ENCODE measurements at regions not wholly inside any gene's neighbourhood (a gene's known extent, or its start where the extent isn't known, plus 50 kb on each side); places are given as distances from the start of the nearest gene placed in this dataset.

GRCh38 chr11:82229341-82229740 lies 504.3 kb downstream of the FAM181B start:
- Histone ChIP-seq H3K4me3 (ENCODE audit: low read depth, low read length) (no peak overlapping the region), H3K27me3 (ENCODE audit: control insufficient read depth, insufficient read depth, low read length) (no peaks in the 10 kb centered on the region), H3K36me3 (ENCODE audit: control insufficient read depth, insufficient read depth, low read length) (no peaks in the 10 kb centered on the region)
- DNase-seq (ENCODE audit: low read depth): no peak
- TF ChIP-seq CTCF (IDR thresholded peaks at IDR 0.05; ENCODE audit: insufficient read depth, low read length, poor library complexity, severe bottlenecking): peak; percentile 35

- no peak for DNase-seq (ENCODE audit: low read depth)
- Histone ChIP-seq H3K4me3 (ENCODE audit: low read depth, low read length) (no peak overlapping the region), H3K36me3 (ENCODE audit: control insufficient read depth, insufficient read depth, low read length) (no peaks in the 10 kb centered on the region), H3K27me3 (ENCODE audit: control insufficient read depth, insufficient read depth, low read length) (no peaks in the 10 kb centered on the region)
- no peak for TF ChIP-seq CTCF (IDR thresholded peaks at IDR 0.05; ENCODE audit: insufficient read depth, low read length, poor library complexity, severe bottlenecking)
Observed at GRCh38 chr11:82225930-82226329, 507.7 kb downstream of the FAM181B start.

- DNase-seq (ENCODE audit: low read depth): no peak
- no peak for TF ChIP-seq CTCF (IDR thresholded peaks at IDR 0.05; ENCODE audit: insufficient read depth, low read length, poor library complexity, severe bottlenecking)
- no peak overlapping the region for H3K4me3 ChIP-seq (ENCODE audit: low read depth, low read length)
- no peaks in the 10 kb centered on the region for H3K36me3 ChIP-seq (ENCODE audit: control insufficient read depth, insufficient read depth, low read length)
- H3K27me3 ChIP-seq (ENCODE audit: control insufficient read depth, insufficient read depth, low read length): no peaks in the 10 kb centered on the region
Observed at GRCh38 chr11:82225502-82225901, 508.2 kb downstream of the FAM181B start.

GRCh38 chr11:82216927-82217570 lies 516.6 kb downstream of the FAM181B start:
- H3K4me3 ChIP-seq (ENCODE audit: low read depth, low read length): no peak overlapping the region
- DNase-seq (ENCODE audit: low read depth): no peak
- no peaks in the 10 kb centered on the region for H3K36me3 ChIP-seq (ENCODE audit: control insufficient read depth, insufficient read depth, low read length)
- no peaks in the 10 kb centered on the region for H3K27me3 ChIP-seq (ENCODE audit: control insufficient read depth, insufficient read depth, low read length)
- no peak for TF ChIP-seq CTCF (IDR thresholded peaks at IDR 0.05; ENCODE audit: insufficient read depth, low read length, poor library complexity, severe bottlenecking)

GRCh38 chr11:82210011-82210410 lies 523.7 kb downstream of the FAM181B start:
- H3K36me3 ChIP-seq (ENCODE audit: control insufficient read depth, insufficient read depth, low read length): no peaks in the 10 kb centered on the region
- TF ChIP-seq CTCF (IDR thresholded peaks at IDR 0.05; ENCODE audit: insufficient read depth, low read length, poor library complexity, severe bottlenecking): no peak
- no peaks in the 10 kb centered on the region for H3K27me3 ChIP-seq (ENCODE audit: control insufficient read depth, insufficient read depth, low read length)
- DNase-seq (ENCODE audit: low read depth): no peak
- H3K4me3 ChIP-seq (ENCODE audit: low read depth, low read length): no peak overlapping the region

- H3K27me3 ChIP-seq (ENCODE audit: control insufficient read depth, insufficient read depth, low read length): no peaks in the 10 kb centered on the region
- TF ChIP-seq CTCF (IDR thresholded peaks at IDR 0.05; ENCODE audit: insufficient read depth, low read length, poor library complexity, severe bottlenecking): no peak
- H3K4me3 ChIP-seq (ENCODE audit: low read depth, low read length): no peak overlapping the region
- no peaks in the 10 kb centered on the region for H3K36me3 ChIP-seq (ENCODE audit: control insufficient read depth, insufficient read depth, low read length)
- peak; percentile 28 for DNase-seq (ENCODE audit: low read depth)
Observed at GRCh38 chr11:82195283-82195682, 538.4 kb downstream of the FAM181B start.
